Hepatocyte (in vitro differentiated cells): ENCODE measurements at regions not wholly inside any gene's neighbourhood (a gene's known extent, or its start where the extent isn't known, plus 50 kb on each side); places are given as distances from the start of the nearest gene placed in this dataset.
A peak's percentile ranks its signal among the peaks of the same experiment; 100 is the strongest.
"Not testable (repeated sequence)": the region's sequence is repeated elsewhere in the genome, so short reads cannot be mapped to it uniquely, and the experiment has no call there.

Source experiments
- DNase-seq: peaks from one replicate; pipeline ENCODE4 v3.0.0-alpha.2; 2016; ENCODE audit warnings: low spot score
- H2AFZ ChIP-seq: fragments of 200-600 bp; sonication (generic); 2 replicates; pipeline ENCODE4 v1.6.0; 2016; ENCODE audit warnings: antibody characterized with exemption, mild to moderate bottlenecking
- H3K27ac ChIP-seq: fragments of 200-600 bp; sonication (generic); 2 replicates; pipeline ENCODE4 v1.5.1; 2016; ENCODE audit warnings: mild to moderate bottlenecking
- H3K27me3 ChIP-seq: fragments of 200-600 bp; sonication (generic); 2 replicates; pipeline ENCODE4 v1.6.1; 2016
- H3K36me3 ChIP-seq: fragments of 200-600 bp; sonication (generic); replicated peaks from 2 replicates; pipeline ENCODE4 v1.5.1; 2016; ENCODE audit warnings: low read depth; ENCODE audit not compliant: insufficient read depth
- H3K4me1 ChIP-seq: fragments of 200-600 bp; sonication (generic); 2 replicates; pipeline ENCODE4 v1.5.1; 2016; ENCODE audit warnings: mild to moderate bottlenecking, moderate library complexity; ENCODE audit not compliant: insufficient read depth
- H3K4me2 ChIP-seq: fragments of 200-600 bp; sonication (generic); 2 replicates; pipeline ENCODE4 v1.6.0; 2016
- H3K4me3 ChIP-seq: fragments of 200-600 bp; sonication (generic); 2 replicates; pipeline ENCODE4 v1.5.1; 2016; ENCODE audit warnings: mild to moderate bottlenecking
- H3K79me2 ChIP-seq: fragments of 200-600 bp; sonication (generic); 2 replicates; pipeline ENCODE4 v1.6.0; 2017; ENCODE audit warnings: mild to moderate bottlenecking
- H3K9me2 ChIP-seq: fragments of 200-600 bp; sonication (generic); replicated peaks from 2 replicates; pipeline ENCODE4 v1.6.0; 2017; ENCODE audit warnings: mild to moderate bottlenecking; ENCODE audit not compliant: insufficient read depth
- H3K9me3 ChIP-seq: fragments of 200-600 bp; sonication (generic); 2 replicates; pipeline ENCODE4 v1.5.1; 2016; ENCODE audit warnings: low read depth, mild to moderate bottlenecking
- H4K20me1 ChIP-seq: fragments of 200-600 bp; sonication (generic); 2 replicates; pipeline ENCODE4 v1.6.0; 2016; ENCODE audit warnings: mild to moderate bottlenecking; ENCODE audit not compliant: insufficient read depth, poor library complexity, severe bottlenecking
- CTCF ChIP-seq: fragments of 200-600 bp; sonication (generic); IDR thresholded peaks from 2 replicates; pipeline ENCODE4 v1.5.1; 2016; ENCODE audit warnings: antibody characterized with exemption, mild to moderate bottlenecking; ENCODE audit not compliant: poor library complexity
- EZH2 ChIP-seq: fragments of 200-600 bp; sonication (generic); IDR thresholded peaks from 2 replicates; pipeline ENCODE4 v1.6.1; 2016; ENCODE audit warnings: antibody characterized with exemption, mild to moderate bottlenecking, borderline replicate concordance
- EZH2phosphoT487 ChIP-seq: fragments of 200-600 bp; sonication (generic); IDR thresholded peaks from one replicate; pipeline ENCODE4 v1.6.1; 2018; ENCODE audit warnings: antibody characterized with exemption, mild to moderate bottlenecking, low read depth, moderate library complexity; ENCODE audit not compliant: unreplicated experiment, severe bottlenecking
- WGBS: methylation state at CpG from one replicate; pipeline ENCODE4 v1.1.6; 2016; ENCODE audit warnings: low lambda C conversion rate; ENCODE audit errors: missing lambda C conversion rate; 5-methylcytosine and 5-hydroxymethylcytosine counted together

- no peak for TF ChIP-seq EZH2
- no peak for TF ChIP-seq CTCF
- TF ChIP-seq EZH2phosphoT487, result no peak
- Histone ChIP-seq H3K36me3 (no peaks in the 10 kb centered on the region), H4K20me1 (no peaks in the 10 kb centered on the region), H2AFZ (no peak overlapping the region), H3K4me3 (no peak overlapping the region), H3K4me2 (no peak overlapping the region), H3K9me2 (no peaks in the 10 kb centered on the region), H3K27me3 (no peaks in the 10 kb centered on the region), H3K79me2 (no peaks in the 10 kb centered on the region), H3K27ac (no peak overlapping the region), H3K9me3 (no peaks in the 10 kb centered on the region), H3K4me1 (no peaks in the 10 kb centered on the region)
- 51% methylated on average over 4 of the region's 4 CpGs for WGBS
- peak; percentile 6 for DNase-seq
Observed at GRCh38 chr4:16411501-16412085, 185.3 kb upstream of the TAPT1 start.

GRCh38 chr4:16393216-16393615, 166.9 kb upstream of the TAPT1 start:
- H3K36me3 ChIP-seq, H3K9me2 ChIP-seq: not testable (repeated sequence)

GRCh38 chr4:16391196-16391595, 164.9 kb upstream of the TAPT1 start:
- H4K20me1 ChIP-seq, result no peaks in the 10 kb centered on the region
- TF ChIP-seq EZH2 (no peak), CTCF (no peak), EZH2phosphoT487 (no peak)
- 86% methylated on average over 3 of the region's 3 CpGs for WGBS
- no peak overlapping the region for H3K27ac ChIP-seq
- no peaks in the 10 kb centered on the region for H3K36me3 ChIP-seq
- DNase-seq, result no peak
- H3K4me2 ChIP-seq, result no peak overlapping the region
- H3K9me3 ChIP-seq, result no peaks in the 10 kb centered on the region
- H3K4me1 ChIP-seq, result no peaks in the 10 kb centered on the region
- H3K4me3 ChIP-seq, result no peak overlapping the region
- no peaks in the 10 kb centered on the region for H3K79me2 ChIP-seq
- H3K9me2 ChIP-seq, result no peaks in the 10 kb centered on the region
- peaks cover 7% of the 10 kb centered on the region for H3K27me3 ChIP-seq
- H2AFZ ChIP-seq, result no peak overlapping the region

More at GRCh38 chr4:16393216-16393615, 166.9 kb upstream of the TAPT1 start:
- not testable (repeated sequence) for H3K27ac ChIP-seq, DNase-seq, H3K27me3 ChIP-seq, H3K79me2 ChIP-seq, H3K4me1 ChIP-seq, H3K4me2 ChIP-seq, H3K4me3 ChIP-seq, H2AFZ ChIP-seq, H4K20me1 ChIP-seq, H3K9me3 ChIP-seq
- no CpG with 5 or more reads among the region's 32 CpGs for WGBS

- 85% methylated on average over 1 of the region's 1 CpG for WGBS
Observed at GRCh38 chr4:16387448-16387847, 161.2 kb upstream of the TAPT1 start.

More at GRCh38 chr4:16387448-16387847, 161.2 kb upstream of the TAPT1 start:
- DNase-seq, result no peak
- Histone ChIP-seq H3K4me2 (no peak overlapping the region), H3K36me3 (no peaks in the 10 kb centered on the region), H3K4me1 (no peaks in the 10 kb centered on the region), H4K20me1 (no peaks in the 10 kb centered on the region), H3K79me2 (no peaks in the 10 kb centered on the region), H3K4me3 (no peak overlapping the region), H3K27ac (no peak overlapping the region), H3K9me3 (no peaks in the 10 kb centered on the region), H3K9me2 (no peaks in the 10 kb centered on the region), H2AFZ (no peak overlapping the region), H3K27me3 (peaks cover 7% of the 10 kb centered on the region)
- no peak for TF ChIP-seq EZH2phosphoT487
